ENCODE measurements at regions not wholly inside any gene's neighbourhood (a gene's known extent, or its start where the extent isn't known, plus 50 kb on each side); places are given as distances from the start of the nearest gene placed in this dataset.
"Not testable (repeated sequence)": the region's sequence is repeated elsewhere in the genome, so short reads cannot be mapped to it uniquely, and the experiment has no call there.

DNA sequence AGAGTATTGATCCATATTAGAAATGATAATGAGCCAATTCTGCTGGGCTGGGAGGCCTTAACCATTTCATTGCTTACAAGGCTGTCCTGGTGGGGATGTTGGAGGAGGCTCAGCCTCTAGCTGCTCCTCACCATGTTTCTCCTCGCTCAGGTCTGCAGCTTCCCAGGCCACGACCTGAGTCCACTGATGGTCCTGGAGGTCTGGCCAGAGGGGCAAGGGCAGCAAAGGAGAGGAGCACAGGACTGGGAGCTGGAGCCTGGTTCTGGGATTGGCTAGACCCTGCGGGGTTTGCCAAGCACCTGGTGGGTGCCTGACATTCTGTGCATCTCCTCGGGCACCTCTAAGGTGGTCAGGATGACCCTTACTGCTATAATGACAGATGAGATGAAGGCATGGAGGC lies 92.6 kb downstream of the KIF26A start:
- no peak overlapping the region for H3K27ac Mint-ChIP-seq
- H3K4me3 Mint-ChIP-seq = no peak overlapping the region
- H3K36me3 Mint-ChIP-seq = no peaks in the 10 kb centered on the region
- no peak for DNase-seq
- H3K9me3 Mint-ChIP-seq = peaks cover 20% of the 10 kb centered on the region
- peaks cover 7% of the 10 kb centered on the region for H3K4me1 Mint-ChIP-seq
- H3K27me3 Mint-ChIP-seq = no peaks in the 10 kb centered on the region

DNA sequence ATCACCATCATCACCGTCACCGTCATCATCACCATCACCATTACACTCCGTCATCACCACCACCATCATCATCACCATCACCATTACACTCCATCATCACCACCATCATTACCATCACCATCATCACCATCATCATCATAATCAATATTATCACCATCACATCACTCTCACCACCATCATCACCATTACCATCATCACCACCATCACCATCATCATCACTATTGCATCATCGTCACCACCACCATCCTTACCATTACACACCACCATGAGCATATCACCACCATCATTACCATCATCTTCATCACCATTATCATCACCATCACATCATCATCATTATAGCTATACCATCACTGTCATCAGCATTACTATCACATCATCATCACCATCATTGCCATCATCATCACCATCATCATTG lies 93.7 kb downstream of the KIF26A start:
- Mint-ChIP-seq H3K9me3 (peaks cover 20% of the 10 kb centered on the region), H3K4me3 (no peak overlapping the region), H3K27ac (no peak overlapping the region), H3K27me3 (no peaks in the 10 kb centered on the region), H3K4me1 (peaks cover 7% of the 10 kb centered on the region), H3K36me3 (no peaks in the 10 kb centered on the region)
- no peak for DNase-seq

DNA sequence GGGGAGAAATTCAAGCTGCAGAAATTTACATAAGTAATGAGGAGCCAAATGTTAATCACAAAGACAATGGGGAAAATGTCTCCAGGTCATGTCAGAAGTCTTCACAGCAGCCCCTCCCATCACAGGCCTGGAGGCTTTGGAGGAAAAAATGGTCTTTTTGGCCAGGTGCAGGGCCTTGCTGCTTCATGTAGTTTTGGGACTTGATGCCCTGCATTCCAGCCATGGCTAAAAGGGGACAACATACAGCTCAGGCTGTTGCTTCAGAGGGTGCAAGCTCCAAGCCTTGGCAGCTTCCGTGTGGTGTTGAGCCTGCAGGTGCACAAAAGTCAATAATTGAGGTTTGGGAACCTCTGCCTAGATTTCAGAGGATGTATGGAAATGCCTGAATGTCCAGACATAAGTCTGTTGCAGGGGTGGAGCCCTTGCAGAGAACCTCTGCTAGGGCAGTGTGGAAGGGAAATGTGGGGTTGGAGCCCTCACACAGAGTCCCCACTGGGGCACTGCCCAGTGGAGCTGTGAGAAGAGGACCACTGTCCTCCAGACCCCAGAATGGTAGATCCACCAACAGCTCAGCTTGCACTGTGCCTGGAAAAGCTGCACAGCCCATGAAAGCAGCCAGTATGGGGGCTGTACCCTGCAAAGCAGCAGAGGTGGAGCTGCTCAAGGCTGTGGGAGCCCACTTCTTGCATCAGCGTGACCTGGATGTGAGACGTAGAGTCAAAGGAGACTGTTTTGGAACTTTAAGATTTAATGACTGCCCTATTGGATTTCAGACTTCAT lies 95.8 kb downstream of the KIF26A start:
- not testable (repeated sequence) for H3K4me3 Mint-ChIP-seq, H3K27me3 Mint-ChIP-seq, H3K27ac Mint-ChIP-seq, H3K4me1 Mint-ChIP-seq, DNase-seq, H3K36me3 Mint-ChIP-seq
- peaks cover 24% of the 10 kb centered on the region for H3K9me3 Mint-ChIP-seq

DNA sequence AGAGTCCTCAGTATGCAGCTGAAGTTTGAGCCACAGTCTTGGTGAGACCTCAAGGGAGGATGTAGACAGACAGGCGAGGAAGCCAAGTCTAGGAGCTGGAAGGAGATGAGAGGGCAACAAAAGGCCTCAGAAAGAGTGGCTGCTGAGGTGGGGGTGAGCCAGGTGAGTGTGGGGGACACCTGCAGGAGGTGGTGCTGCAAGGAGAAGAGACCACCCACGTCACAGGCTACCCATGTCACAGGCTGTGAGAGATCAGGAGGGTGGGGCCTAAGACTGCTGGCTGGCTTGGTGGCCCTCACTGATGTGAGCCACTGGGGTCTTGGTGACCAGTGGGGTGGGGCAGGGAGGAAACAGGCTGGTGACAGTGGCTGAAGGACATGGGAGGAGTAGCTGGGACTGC lies 97.3 kb downstream of the KIF26A start:
- no peaks in the 10 kb centered on the region for H3K4me1 Mint-ChIP-seq
- peaks cover 13% of the 10 kb centered on the region for H3K27me3 Mint-ChIP-seq
- no peak overlapping the region for H3K27ac Mint-ChIP-seq
- H3K9me3 Mint-ChIP-seq = peaks cover 24% of the 10 kb centered on the region
- no peak overlapping the region for H3K4me3 Mint-ChIP-seq
- H3K36me3 Mint-ChIP-seq = no peaks in the 10 kb centered on the region
- DNase-seq = no peak

DNA sequence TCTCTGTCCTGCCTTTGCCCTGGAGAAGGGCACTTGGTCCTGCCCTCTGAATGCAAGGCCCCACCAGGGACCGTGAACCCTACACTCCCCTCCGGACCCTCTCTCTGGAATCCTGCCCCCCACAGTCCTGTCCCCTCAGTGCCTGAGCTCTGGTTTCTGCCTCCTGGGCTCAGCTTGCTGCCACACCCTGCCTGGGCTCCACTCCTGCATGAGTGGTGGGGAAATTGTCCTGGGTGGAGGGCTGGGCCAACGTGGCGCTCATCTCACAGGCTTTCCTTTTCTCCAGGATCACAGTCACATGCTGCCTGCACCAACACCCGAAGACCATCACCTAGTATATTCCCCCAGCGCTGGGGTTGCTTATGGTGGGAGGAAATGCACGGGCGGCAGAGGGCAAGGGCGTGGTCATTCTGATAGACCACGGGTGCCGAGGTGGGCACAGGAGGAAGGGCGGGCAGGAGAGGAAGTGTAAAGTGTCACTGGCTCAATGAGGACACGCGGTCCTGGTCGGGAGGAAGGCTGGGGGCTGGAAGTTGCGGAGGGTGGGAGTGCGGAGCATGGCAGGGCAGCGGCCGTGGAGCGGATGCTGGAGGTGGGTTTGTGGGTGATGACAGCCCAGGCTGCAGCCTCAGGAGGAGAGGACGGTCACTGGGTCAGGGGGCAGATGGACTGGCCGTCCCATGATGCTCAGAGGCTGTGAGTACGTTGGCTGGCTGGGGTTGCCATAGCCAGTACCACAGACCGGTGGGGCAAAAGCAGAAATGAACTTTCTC lies 99.5 kb downstream of the KIF26A start:
- DNase-seq = no peak
- Mint-ChIP-seq H3K27me3 (peaks cover 15% of the 10 kb centered on the region), H3K27ac (no peak overlapping the region)

DNA sequence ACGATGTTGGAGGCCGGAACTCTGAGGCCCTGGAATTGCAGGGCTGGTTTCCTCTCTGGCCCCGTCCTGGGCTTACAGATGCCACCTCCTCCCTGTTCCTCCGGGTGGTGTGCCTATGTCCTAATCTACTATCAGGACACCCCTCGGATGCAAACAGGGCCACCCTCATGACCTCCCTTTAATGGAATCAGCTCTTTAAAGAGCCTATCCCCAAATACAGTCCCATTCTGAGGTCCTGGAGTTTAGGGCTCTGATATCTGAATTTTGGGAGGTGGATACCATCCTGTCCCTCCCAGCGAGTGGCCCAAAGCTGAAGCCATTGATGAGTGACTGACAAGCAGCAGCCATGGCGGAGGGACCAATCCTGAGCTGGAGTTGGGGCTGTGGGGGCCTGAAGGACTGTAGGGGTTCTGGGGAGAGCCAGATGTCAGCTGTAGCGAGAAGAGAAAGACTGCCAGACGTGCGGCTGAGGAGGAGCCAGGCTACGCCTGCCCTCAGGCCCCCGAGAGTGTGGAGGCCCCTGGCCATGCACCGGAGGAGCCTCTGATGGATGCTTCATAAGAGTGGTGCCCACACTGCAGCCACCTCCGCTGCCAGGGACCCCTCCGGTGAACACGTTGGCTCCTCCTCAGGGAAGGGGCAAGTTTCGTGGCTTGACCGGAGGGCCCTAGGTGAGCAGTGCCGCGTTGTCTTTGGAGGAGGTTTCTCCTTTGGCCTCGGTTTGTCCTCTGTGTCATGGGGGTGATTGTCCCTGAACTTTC lies 100.2 kb downstream of the KIF26A start:
- Mint-ChIP-seq H3K4me1 (no peaks in the 10 kb centered on the region), H3K36me3 (no peaks in the 10 kb centered on the region), H3K4me3 (no peak overlapping the region), H3K27me3 (peaks cover 15% of the 10 kb centered on the region), H3K27ac (no peak overlapping the region), H3K9me3 (peaks cover 20% of the 10 kb centered on the region)
- DNase-seq = no peak

More for the DNA sequence above, 99.5 kb downstream of the KIF26A start:
- Mint-ChIP-seq H3K4me3 (no peak overlapping the region), H3K4me1 (no peaks in the 10 kb centered on the region), H3K9me3 (peaks cover 24% of the 10 kb centered on the region), H3K36me3 (no peaks in the 10 kb centered on the region)

DNA sequence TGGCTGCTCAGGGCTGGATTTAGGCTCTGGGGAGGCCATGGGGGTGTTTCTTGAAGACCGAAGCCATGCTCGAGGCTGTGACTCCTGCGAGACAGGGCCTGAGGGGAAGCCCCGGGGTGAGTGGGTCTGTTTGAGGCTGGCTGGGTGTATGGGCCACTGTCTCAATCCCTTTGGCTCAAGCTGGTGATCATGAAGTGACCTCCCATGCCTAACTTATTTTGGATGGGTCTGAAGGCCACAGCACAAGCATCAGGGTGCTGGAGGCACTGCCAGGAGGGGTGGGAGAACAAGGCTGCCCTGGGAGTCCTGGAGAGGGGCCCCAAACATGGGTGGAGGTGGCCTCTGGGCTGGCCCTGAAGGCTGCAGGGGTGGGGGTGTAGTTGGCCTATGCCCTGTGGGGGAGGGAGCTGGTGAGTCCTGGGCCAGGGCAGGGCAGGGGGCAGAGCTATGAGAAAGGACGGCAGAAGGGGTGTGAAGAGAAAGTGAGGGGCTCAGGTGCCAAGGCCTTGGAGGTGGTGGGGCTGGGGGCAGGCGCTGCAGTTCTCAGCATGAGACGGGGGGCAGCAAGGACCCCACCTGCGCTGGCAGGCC lies 100.9 kb downstream of the KIF26A start:
- peaks cover 15% of the 10 kb centered on the region for H3K27me3 Mint-ChIP-seq
- no peak overlapping the region for H3K27ac Mint-ChIP-seq
- DNase-seq = no peak
- no peaks in the 10 kb centered on the region for H3K36me3 Mint-ChIP-seq
- H3K4me3 Mint-ChIP-seq = no peak overlapping the region
- peaks cover 15% of the 10 kb centered on the region for H3K9me3 Mint-ChIP-seq
- no peaks in the 10 kb centered on the region for H3K4me1 Mint-ChIP-seq

DNA sequence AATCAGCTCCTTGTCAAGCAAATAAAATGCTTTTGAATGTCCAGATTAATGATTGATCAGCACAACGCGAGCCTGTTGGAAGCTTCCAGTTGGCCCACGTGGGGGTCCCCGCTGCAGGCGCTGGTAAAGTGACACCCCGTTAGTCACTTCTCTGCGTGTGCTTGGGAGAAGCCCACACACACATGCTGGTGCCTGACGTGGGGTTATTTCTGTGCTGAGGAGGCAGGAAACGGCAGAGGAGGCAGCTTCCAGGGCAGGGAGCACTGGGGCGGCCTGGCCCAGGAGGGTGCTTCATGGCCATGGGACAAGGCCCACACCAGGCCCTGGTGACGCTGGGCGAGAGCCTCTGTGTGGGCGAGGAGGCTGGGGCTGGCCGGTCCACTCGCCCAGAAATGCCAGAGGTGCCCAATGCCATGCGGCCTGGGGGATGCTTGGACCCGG lies 101.5 kb downstream of the KIF26A start:
- no peak for DNase-seq
- H3K9me3 Mint-ChIP-seq = peaks cover 12% of the 10 kb centered on the region
- no peak overlapping the region for H3K27ac Mint-ChIP-seq
- H3K27me3 Mint-ChIP-seq = peaks cover 15% of the 10 kb centered on the region
- no peaks in the 10 kb centered on the region for H3K36me3 Mint-ChIP-seq
- H3K4me1 Mint-ChIP-seq = no peaks in the 10 kb centered on the region
- no peak overlapping the region for H3K4me3 Mint-ChIP-seq

DNA sequence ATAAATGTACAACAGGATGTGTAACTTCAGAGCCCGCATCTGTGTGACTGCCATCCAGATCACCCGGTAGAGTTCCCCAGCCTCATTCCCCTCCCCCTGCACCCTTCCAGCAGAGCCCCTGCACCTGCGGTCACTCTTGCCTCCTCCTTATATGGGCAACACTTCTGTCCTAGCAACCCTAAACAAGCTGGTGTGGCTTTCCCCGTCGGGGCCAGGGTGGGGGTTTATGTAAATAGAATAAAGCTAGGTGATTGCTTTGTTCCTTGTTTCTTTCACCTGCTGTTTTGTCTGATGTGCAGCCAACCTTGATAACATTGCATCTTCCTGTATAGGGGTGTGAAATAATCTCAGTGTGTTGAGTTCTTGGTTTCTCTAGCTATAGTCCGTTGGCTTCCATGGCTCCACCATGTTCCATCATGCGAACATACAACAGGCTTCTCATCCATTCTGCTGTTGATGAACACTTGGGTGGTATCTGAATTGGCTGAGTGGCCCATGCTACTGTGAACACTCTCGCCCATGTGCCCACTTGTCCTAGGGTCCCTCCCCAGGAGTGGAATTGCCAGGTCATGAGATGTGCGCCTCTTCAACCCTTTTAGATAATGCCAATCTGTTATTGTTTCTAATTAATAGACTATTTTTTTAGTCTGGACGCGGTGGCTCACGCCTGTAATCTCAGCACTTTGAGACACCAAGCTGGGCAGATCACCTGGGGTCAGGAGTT lies 102.2 kb downstream of the KIF26A start:
- H3K9me3 Mint-ChIP-seq = peaks cover 11% of the 10 kb centered on the region
- H3K27ac Mint-ChIP-seq = no peak overlapping the region
- H3K36me3 Mint-ChIP-seq = no peaks in the 10 kb centered on the region
- no peaks in the 10 kb centered on the region for H3K4me1 Mint-ChIP-seq
- no peak for DNase-seq
- H3K4me3 Mint-ChIP-seq = no peak overlapping the region
- H3K27me3 Mint-ChIP-seq = peaks cover 15% of the 10 kb centered on the region

DNA sequence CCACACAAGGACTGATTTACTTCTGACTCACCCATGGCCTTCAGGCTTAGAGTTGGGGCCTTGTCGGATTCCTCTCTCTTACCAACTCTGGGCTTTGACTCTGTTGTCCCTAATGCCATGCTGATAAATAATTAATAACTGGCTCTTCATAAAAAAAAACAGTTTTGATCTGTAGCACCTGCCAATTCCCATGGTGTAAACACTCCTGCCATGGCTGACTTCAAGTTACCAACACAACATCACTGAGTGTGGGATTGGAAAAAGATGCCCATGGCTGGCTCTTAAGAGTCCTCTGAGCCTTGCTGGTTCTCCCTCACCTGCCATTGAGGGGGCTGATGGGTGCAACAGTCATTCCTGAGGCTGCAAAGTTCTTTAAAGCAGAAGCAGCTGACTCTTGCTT lies 104.8 kb downstream of the KIF26A start:
- no peak for DNase-seq
- Mint-ChIP-seq H3K4me1 (no peaks in the 10 kb centered on the region), H3K27me3 (peaks cover 12% of the 10 kb centered on the region), H3K27ac (no peak overlapping the region), H3K36me3 (no peaks in the 10 kb centered on the region), H3K4me3 (no peak overlapping the region), H3K9me3 (peaks cover 2% of the 10 kb centered on the region)

DNA sequence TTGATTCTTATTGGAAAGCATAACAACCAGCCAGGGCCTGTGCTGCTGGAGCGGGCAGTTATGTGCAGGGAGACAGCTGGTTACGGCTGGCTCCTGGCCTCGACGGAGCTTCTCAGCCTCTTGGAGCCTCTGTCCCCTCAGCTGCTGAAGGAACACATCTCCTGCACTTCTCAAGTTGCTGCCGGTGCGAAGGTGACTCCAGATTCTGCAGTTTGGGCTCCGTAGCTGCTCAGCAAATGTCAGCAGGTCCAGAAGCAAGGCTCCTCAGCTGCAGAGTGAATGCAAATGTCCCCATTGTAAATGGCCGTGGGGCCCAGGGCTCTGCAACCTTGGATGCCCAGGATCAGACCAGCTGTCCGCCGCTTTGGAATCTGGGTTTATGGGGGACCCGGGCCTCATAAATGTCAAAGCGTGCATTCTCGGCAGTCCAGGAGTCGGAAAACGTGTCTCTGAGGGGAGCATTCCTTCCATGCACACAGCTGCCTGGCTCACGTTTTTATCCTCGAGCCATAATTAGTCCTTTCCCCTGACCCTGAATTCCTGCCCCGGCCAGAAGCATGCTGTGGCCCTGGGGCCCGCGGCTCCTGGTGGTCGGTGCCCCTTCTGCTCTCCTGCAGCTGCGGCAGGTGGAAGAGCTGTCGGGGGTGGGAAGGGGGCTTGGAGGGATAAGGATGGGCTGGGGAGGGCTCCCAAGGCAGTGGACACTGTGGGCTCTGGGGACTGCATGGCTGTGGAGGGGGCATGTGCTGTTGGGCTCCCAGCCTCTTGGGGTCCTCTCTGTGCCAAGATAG lies 106.0 kb downstream of the KIF26A start:
- DNase-seq = no peak
- Mint-ChIP-seq H3K4me1 (no peaks in the 10 kb centered on the region), H3K36me3 (no peaks in the 10 kb centered on the region), H3K4me3 (no peak overlapping the region), H3K27me3 (peaks cover 8% of the 10 kb centered on the region), H3K27ac (no peak overlapping the region), H3K9me3 (peaks cover 2% of the 10 kb centered on the region)

DNA sequence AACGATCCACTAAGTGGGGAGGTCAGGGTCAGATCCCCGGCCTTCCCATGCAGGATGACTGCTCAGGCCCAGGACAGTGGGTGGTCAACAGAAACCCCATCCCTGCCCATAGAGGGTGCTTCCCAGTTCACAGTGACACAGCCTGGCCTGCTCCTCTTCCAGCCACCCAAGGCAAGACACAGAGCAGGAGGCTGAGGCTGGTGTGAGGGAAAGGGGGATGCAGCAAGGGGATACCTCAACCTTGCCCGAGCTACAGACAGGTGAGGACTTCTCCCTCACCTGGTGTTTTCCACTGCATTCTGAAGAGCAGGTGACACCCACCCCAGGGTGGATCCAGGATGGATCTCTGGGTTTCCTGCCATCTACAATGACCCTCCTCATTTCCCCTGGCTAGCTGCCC lies 106.7 kb downstream of the KIF26A start:
- H3K4me1 Mint-ChIP-seq = no peaks in the 10 kb centered on the region
- no peak overlapping the region for H3K4me3 Mint-ChIP-seq

DNA sequence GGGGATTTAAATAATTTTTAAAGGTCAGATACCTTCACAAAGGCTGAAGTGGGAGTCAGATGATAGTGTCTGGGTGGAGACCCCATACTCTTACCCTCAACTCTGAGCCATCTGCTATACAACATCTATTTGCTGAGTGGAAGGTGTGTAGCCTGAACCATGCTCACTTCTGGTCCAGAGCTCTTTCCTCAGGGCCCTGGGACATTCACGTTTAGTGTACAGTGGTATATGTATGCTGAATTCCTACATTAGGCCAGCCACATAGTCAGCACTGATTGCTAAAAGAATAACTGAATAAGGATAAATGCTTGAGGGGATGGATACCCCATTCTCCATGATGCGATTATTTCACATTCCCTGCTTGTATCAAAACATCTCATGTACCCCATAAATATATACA lies 107.3 kb downstream of the KIF26A start:
- H3K4me3 Mint-ChIP-seq = no peak overlapping the region
- H3K9me3 Mint-ChIP-seq = peaks cover 2% of the 10 kb centered on the region
- H3K27ac Mint-ChIP-seq = no peak overlapping the region
- H3K4me1 Mint-ChIP-seq = no peaks in the 10 kb centered on the region
- peaks cover 1% of the 10 kb centered on the region for H3K27me3 Mint-ChIP-seq
- H3K36me3 Mint-ChIP-seq = no peaks in the 10 kb centered on the region
- no peak for DNase-seq

More for the DNA sequence above, 106.7 kb downstream of the KIF26A start:
- H3K9me3 Mint-ChIP-seq = peaks cover 2% of the 10 kb centered on the region
- peaks cover 5% of the 10 kb centered on the region for H3K27me3 Mint-ChIP-seq
- no peak for DNase-seq
- H3K36me3 Mint-ChIP-seq = no peaks in the 10 kb centered on the region
- H3K27ac Mint-ChIP-seq = no peak overlapping the region
